H1 (cell line): ENCODE measurements at regions not wholly inside any gene's neighbourhood (a gene's known extent, or its start where the extent isn't known, plus 50 kb on each side); places are given as distances from the start of the nearest gene placed in this dataset.

Source experiments
- CTCF ChIA-PET: fragments of 300-600 bp; sonication (Branson Sonifier 250); formaldehyde crosslinking; loops from one replicate; lab custom pipeline; 2021; ENCODE audit not compliant: partially characterized antibody; lab: Charles Lee
- POLR2A ChIA-PET: fragments of 300-600 bp; sonication (Branson Sonifier 250); formaldehyde crosslinking; loops from one replicate; lab custom pipeline; 2021; ENCODE audit warnings: inconsistent platforms; ENCODE audit not compliant: partially characterized antibody; lab: Charles Lee
- DNase-seq, 2 experiments: peaks; one replicate each; pipeline versions ENCODE4 v3.0.0 to v3.0.0-alpha.2; 2010 to 2022; ENCODE audit warnings: low spot score in 2 of 2, low read depth in 1 of 2, mixed read lengths in 1 of 2
- FAIRE-seq: peaks from 2 replicates; lab custom pipeline; 2011; peaks lifted over from hg19 to GRCh38; lab: Jason Lieb, UNC
- H2AFZ ChIP-seq: 2 replicates; pipeline ENCODE4 v1.8.1; 2012; ENCODE audit warnings: low read length, inconsistent platforms
- H2AK5ac ChIP-seq: 2 replicates; pipeline ENCODE4 v1.6.1; 2013; ENCODE audit warnings: low read depth, low read length
- H2BK120ac ChIP-seq: replicated peaks from 2 replicates; pipeline ENCODE3; 2013; ENCODE audit warnings: low read depth, low read length, inconsistent platforms
- H2BK12ac ChIP-seq: 2 replicates; pipeline ENCODE4 v1.6.1; 2013; ENCODE audit warnings: low read depth, low read length
- H2BK15ac ChIP-seq: 2 replicates; pipeline ENCODE4 v1.6.1; 2013; ENCODE audit warnings: low read length
- H2BK20ac ChIP-seq: 2 replicates; pipeline ENCODE4 v1.6.1; 2013; ENCODE audit warnings: low read length
- H2BK5ac ChIP-seq: 2 replicates; pipeline ENCODE4 v1.6.1; 2013; ENCODE audit warnings: low read depth, low read length
- H3K14ac ChIP-seq: 2 replicates; pipeline ENCODE4 v1.6.1; 2013; ENCODE audit warnings: inconsistent platforms; ENCODE audit not compliant: insufficient read length
- H3K18ac ChIP-seq: 2 replicates; pipeline ENCODE4 v1.6.1; 2013; ENCODE audit warnings: low read length; ENCODE audit errors: extremely low read depth
- H3K23ac ChIP-seq: 2 replicates; pipeline ENCODE4 v1.6.1; 2013; ENCODE audit warnings: inconsistent platforms; ENCODE audit not compliant: insufficient read length
- H3K23me2 ChIP-seq: 2 replicates; pipeline ENCODE4 v1.6.1; 2013; ENCODE audit warnings: low read depth, low read length
- H3K27ac ChIP-seq: 2 replicates; pipeline ENCODE4 v1.6.1; 2011; ENCODE audit warnings: low read depth, low read length, inconsistent platforms
- H3K27me3 ChIP-seq, 4 experiments: replicated peaks in 1 of 4; 1 replicate in 1 of 4; 2 replicates in 3 of 4; pipeline versions ENCODE4 v1.6.1 to v1.8.1; 2011 to 2013; ENCODE audit warnings: low read length in 3 of 4, mild to moderate bottlenecking in 3 of 4, inconsistent platforms in 2 of 4, mixed read lengths in 2 of 4, moderate library complexity in 1 of 4; ENCODE audit not compliant: control insufficient read depth in 3 of 4, insufficient read depth in 3 of 4; ENCODE audit errors: extremely low read depth in 1 of 4
- H3K36me3 ChIP-seq, 4 experiments: 2 replicates each; pipeline versions ENCODE4 v1.6.1 to v1.8.1; 2011 to 2013; ENCODE audit warnings: mild to moderate bottlenecking in 4 of 4, low read length in 3 of 4, moderate library complexity in 2 of 4, control low read depth in 1 of 4, inconsistent platforms in 1 of 4; ENCODE audit not compliant: insufficient read depth in 4 of 4, control insufficient read depth in 2 of 4
- H3K4ac ChIP-seq: replicated peaks from 2 replicates; pipeline ENCODE3; 2013; ENCODE audit warnings: low read length, low read depth, mixed read lengths, inconsistent platforms; ENCODE audit not compliant: insufficient read length
- H3K4me1 ChIP-seq, 4 experiments: replicated peaks in 1 of 4; 1 replicate in 1 of 4; 2 replicates in 3 of 4; pipeline versions ENCODE4 v1.6.1 to v1.8.1; 2011 to 2013; ENCODE audit warnings: low read length in 3 of 4, inconsistent platforms in 2 of 4, mixed read lengths in 1 of 4; ENCODE audit not compliant: insufficient read depth in 4 of 4, control insufficient read depth in 3 of 4
- H3K4me2 ChIP-seq, 2 experiments: 2 replicates each; pipeline versions ENCODE4 v1.6.1 to v1.8.1; 2011 to 2013; ENCODE audit warnings: low read depth in 2 of 2, low read length in 2 of 2, control low read depth in 1 of 2, inconsistent platforms in 1 of 2, mild to moderate bottlenecking in 1 of 2; ENCODE audit not compliant: insufficient read depth in 1 of 2
- H3K4me3 ChIP-seq, 4 experiments: fragments of 200-600, 300-600 bp in 1 of 4; sonication (generic), shearing (Covaris generic), sonication (Bioruptor Twin) in 1 of 4; 2 replicates each; pipeline versions ENCODE4 v1.5.1 to v1.8.1; 2011 to 2016; ENCODE audit warnings: low read length in 4 of 4, low read depth in 3 of 4, control low read depth in 2 of 4, inconsistent platforms in 2 of 4, mild to moderate bottlenecking in 2 of 4, mixed read lengths in 1 of 4, moderate library complexity in 1 of 4; ENCODE audit not compliant: insufficient read depth in 2 of 4; ENCODE audit errors: extremely low read depth in 1 of 4
- H3K56ac ChIP-seq: replicated peaks from 2 replicates; pipeline ENCODE3; 2013; ENCODE audit warnings: low read depth, mild to moderate bottlenecking, mixed read lengths, low read length, inconsistent platforms; ENCODE audit not compliant: insufficient read length
- H3K79me1 ChIP-seq: 2 replicates; pipeline ENCODE4 v1.6.1; 2013; ENCODE audit warnings: low read depth, low read length, control low read depth
- H3K79me2 ChIP-seq, 2 experiments: 2 replicates each; pipeline versions ENCODE4 v1.6.1 to v1.8.1; 2012 to 2013; ENCODE audit warnings: low read length in 2 of 2, mild to moderate bottlenecking in 2 of 2, inconsistent platforms in 1 of 2; ENCODE audit not compliant: insufficient read depth in 2 of 2, control insufficient read depth in 1 of 2
- H3K9ac ChIP-seq, 4 experiments: replicated peaks in 1 of 4; 1 replicate in 1 of 4; 2 replicates in 3 of 4; pipeline versions ENCODE4 v1.6.1 to v1.8.1; 2011 to 2013; ENCODE audit warnings: low read depth in 3 of 4, low read length in 3 of 4, control low read depth in 2 of 4, mild to moderate bottlenecking in 2 of 4, moderate library complexity in 2 of 4, inconsistent platforms in 1 of 4; ENCODE audit errors: extremely low read depth in 1 of 4
- H3K9me3 ChIP-seq, 2 experiments: 2 replicates each; pipeline versions ENCODE4 v1.6.1 to v1.8.1; 2012 to 2013; ENCODE audit warnings: mild to moderate bottlenecking in 2 of 2, moderate library complexity in 2 of 2, control low read depth in 1 of 2, inconsistent platforms in 1 of 2, low read depth in 1 of 2, low read length in 1 of 2, mixed read lengths in 1 of 2; ENCODE audit not compliant: insufficient read depth in 2 of 2
- H4K20me1 ChIP-seq, 2 experiments: replicated peaks in 1 of 2; 2 replicates each; pipeline versions ENCODE3 to v1.8.1; 2011 to 2013; ENCODE audit warnings: inconsistent platforms in 2 of 2, low read length in 2 of 2, mild to moderate bottlenecking in 1 of 2; ENCODE audit not compliant: insufficient read depth in 2 of 2, control insufficient read depth in 1 of 2
- H4K5ac ChIP-seq: 2 replicates; pipeline ENCODE4 v1.6.1; 2013; ENCODE audit warnings: low read length, low read depth, mixed read lengths, inconsistent platforms; ENCODE audit not compliant: insufficient read length
- H4K8ac ChIP-seq: 2 replicates; pipeline ENCODE4 v1.8.0; 2013; ENCODE audit warnings: mild to moderate bottlenecking, moderate library complexity, low read length, inconsistent platforms; ENCODE audit not compliant: insufficient read depth; ENCODE audit errors: extremely low read depth
- H4K91ac ChIP-seq: replicated peaks from 2 replicates; pipeline ENCODE3; 2013; ENCODE audit warnings: low read length, mixed read lengths, inconsistent platforms; ENCODE audit not compliant: insufficient read length
- TAF1 ChIP-seq: IDR thresholded peaks from 2 replicates; pipeline ENCODE4 v1.6.1; 2011; ENCODE audit warnings: mild to moderate bottlenecking, low read depth, low read length
- TBP ChIP-seq: IDR thresholded peaks from 2 replicates; pipeline ENCODE4 v1.6.1; 2011; ENCODE audit warnings: low read depth, low read length, improper control_type of control experiment
- WGBS, 2 experiments: shearing (Covaris generic) in 1 of 2; methylation state at CpG; one replicate each; pipeline versions ENCODE4 v1.1.6 to v1.1.7; 2013 to 2015; ENCODE audit warnings: low lambda C conversion rate in 2 of 2, mixed read lengths in 2 of 2, inconsistent platforms in 1 of 2, low coverage in 1 of 2, missing lambda C conversion rate in 1 of 2; ENCODE audit not compliant: insufficient replicate concordance in 2 of 2, insufficient coverage in 1 of 2, insufficient read length in 1 of 2; ENCODE audit errors: extremely low coverage in 1 of 2, missing lambda C conversion rate in 1 of 2; 5-methylcytosine and 5-hydroxymethylcytosine counted together

GRCh38 chr1:209218981-209219380 is 364.5 kb upstream of the CAMK1G start:
- no peak for TF ChIP-seq TAF1
- no peak for TF ChIP-seq TBP
- Histone ChIP-seq H3K56ac (no peak overlapping the region), H2BK20ac (no peak overlapping the region), H4K20me1 (no peaks in the 10 kb centered on the region), H2AFZ (no peak overlapping the region), H4K8ac (no peak overlapping the region), H3K79me1 (no peaks in the 10 kb centered on the region), H4K91ac (no peak overlapping the region), H3K9ac (no peak overlapping the region), H4K5ac (no peak overlapping the region), H3K27me3 (no peaks in the 10 kb centered on the region), H3K4ac (no peak overlapping the region), H2BK12ac (no peak overlapping the region), H2AK5ac (no peak overlapping the region), H3K36me3 (no peaks in the 10 kb centered on the region), H2BK5ac (no peak overlapping the region), H3K4me2 (no peak overlapping the region), H3K23ac (no peak overlapping the region), H3K18ac (no peak overlapping the region), H2BK120ac (no peak overlapping the region), H2BK15ac (no peak overlapping the region), H3K4me1 (peaks cover 0 to 2% (median 0%) of the 10 kb centered on the region in 4 experiments; a peak in 2 of 7 replicates), H3K27ac (no peak overlapping the region), H3K14ac (no peak overlapping the region), H3K4me3 (no peak overlapping the region), H3K79me2 (no peaks in the 10 kb centered on the region), H3K23me2 (no peaks in the 10 kb centered on the region; the same call in 1 of the 2 replicates), H3K9me3 (no peaks in the 10 kb centered on the region)
- WGBS, 2 experiments, result 93% methylated on average over 3 of the region's 3 CpGs; no CpG with 5 or more reads in 1 of the 2 experiments
- no peak for FAIRE-seq
- no peak for DNase-seq
- POLR2A ChIA-PET, result no interaction called here
- CTCF ChIA-PET, result no interaction called here
